ENCODE measurements at regions not wholly inside any gene's neighbourhood (a gene's known extent, or its start where the extent isn't known, plus 50 kb on each side); places are given as distances from the start of the nearest gene placed in this dataset.
"Not testable (repeated sequence)": the region's sequence is repeated elsewhere in the genome, so short reads cannot be mapped to it uniquely, and the experiment has no call there.

DNA sequence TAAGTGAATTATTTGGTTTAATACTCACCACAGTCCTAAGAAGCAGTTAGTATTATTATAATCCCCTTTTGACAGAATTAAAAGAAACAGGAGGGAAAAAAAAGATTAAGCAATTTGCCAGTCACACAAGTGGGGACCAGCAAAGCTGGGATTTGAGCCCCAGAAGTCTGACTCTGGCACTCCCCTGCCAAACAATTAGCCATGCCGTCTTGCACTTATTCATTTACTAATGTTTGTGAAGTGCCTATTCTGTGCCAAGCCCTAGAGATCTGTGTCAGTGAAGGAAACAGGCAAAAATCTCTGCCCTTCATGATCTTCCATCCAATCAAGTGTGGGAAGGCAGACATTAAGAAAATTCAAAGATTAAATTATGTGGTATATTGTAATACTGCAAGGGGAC, 126.0 kb upstream of the TOP1 start:
- H3K9me3 Mint-ChIP-seq, result no peaks in the 10 kb centered on the region
- peaks cover 1% of the 10 kb centered on the region for H3K36me3 Mint-ChIP-seq
- no peak overlapping the region for H3K4me3 Mint-ChIP-seq
- H3K27me3 Mint-ChIP-seq, result peaks cover 3% of the 10 kb centered on the region
- no peak overlapping the region for H3K27ac Mint-ChIP-seq
- no peaks in the 10 kb centered on the region for H3K4me1 Mint-ChIP-seq

DNA sequence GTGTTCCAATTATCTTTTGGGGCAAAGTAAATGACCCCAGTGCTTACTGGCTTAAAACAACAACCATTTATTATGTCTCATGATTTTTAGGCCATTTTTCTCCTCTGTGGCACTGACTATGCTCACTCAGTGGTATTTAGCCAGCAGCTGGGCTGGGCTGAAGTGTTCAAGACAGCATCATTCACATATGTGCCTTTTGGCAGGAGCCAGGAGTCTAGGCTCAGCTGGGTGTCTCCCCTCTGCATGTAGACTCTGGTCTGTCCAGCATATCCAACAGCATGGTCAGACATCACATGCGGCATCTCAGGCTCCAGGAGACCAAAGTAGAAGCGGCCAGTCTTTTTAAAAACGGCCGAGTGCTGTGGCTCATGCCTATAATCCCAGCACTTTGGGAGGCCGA, 120.3 kb upstream of the TOP1 start:
- no peak overlapping the region for H3K4me3 Mint-ChIP-seq
- H3K4me1 Mint-ChIP-seq, result no peaks in the 10 kb centered on the region
- peaks cover 1% of the 10 kb centered on the region for H3K36me3 Mint-ChIP-seq
- no peaks in the 10 kb centered on the region for H3K27me3 Mint-ChIP-seq
- H3K9me3 Mint-ChIP-seq, result no peaks in the 10 kb centered on the region
- no peak overlapping the region for H3K27ac Mint-ChIP-seq

DNA sequence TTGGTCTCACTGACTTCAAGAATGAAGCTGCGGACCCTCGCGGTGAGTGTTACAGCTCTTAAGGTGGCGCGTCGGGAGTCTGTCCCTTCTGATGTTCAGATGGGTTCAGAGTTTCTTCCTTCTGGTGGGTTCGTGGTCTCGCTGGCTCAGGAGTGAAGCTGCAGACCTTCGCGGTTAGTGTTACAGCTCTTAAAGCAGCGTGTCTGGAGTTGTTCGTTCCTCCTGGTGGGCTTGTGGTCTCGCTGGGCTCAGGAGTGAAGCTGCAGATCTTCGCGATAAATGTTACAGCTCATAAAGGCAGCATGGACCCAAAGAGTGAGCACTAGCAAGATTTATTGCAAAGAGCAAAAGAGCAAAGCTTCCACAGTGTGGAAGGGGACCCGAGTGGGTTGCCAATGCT, 119.1 kb upstream of the TOP1 start:
- not testable (repeated sequence) for H3K9me3 Mint-ChIP-seq, H3K36me3 Mint-ChIP-seq, H3K4me1 Mint-ChIP-seq, H3K4me3 Mint-ChIP-seq, H3K27me3 Mint-ChIP-seq, H3K27ac Mint-ChIP-seq

DNA sequence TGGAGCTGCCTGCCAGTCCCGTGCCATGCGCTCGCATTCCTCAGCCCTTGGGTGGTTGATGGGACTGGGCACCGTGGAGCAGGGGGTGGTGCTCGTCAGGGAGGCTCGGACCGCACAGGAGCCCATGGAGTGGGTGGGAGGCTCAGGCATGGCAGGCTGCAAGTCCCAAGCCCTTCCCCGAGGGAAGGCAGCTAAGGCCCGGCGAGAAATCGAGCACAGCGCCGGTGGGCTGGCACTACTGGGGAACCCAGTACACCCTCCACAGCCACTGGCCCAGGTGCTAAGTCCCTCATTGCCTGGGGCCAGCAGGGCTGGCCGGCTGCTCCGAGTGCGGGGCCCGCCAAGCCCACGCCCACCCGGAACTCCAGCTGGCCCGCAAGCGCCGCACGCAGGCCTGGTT, 118.2 kb upstream of the TOP1 start:
- not testable (repeated sequence) for H3K4me1 Mint-ChIP-seq, H3K27ac Mint-ChIP-seq, H3K4me3 Mint-ChIP-seq, H3K36me3 Mint-ChIP-seq, H3K27me3 Mint-ChIP-seq, H3K9me3 Mint-ChIP-seq

DNA sequence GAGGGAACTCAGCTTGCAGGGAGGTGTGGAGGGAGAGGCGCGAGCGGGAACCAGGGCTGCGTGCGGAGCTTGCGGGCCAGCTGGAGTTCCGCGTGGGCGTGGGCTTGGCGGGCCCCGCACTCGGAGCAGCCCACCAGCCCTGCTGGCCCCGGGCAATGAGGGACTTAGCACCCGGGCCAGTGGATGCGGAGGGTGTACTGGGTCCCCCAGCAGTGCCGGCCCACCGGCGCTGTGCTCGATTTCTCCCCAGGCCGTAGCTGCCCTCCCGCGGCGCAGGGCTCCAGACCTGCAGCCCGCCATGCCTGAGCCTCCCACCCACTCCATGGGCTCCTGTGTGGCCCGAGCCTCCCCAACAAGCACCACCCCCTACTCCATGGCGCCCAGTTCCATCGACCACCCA, 117.5 kb upstream of the TOP1 start:
- not testable (repeated sequence) for H3K27ac Mint-ChIP-seq, H3K27me3 Mint-ChIP-seq, H3K9me3 Mint-ChIP-seq, H3K4me3 Mint-ChIP-seq, H3K4me1 Mint-ChIP-seq, H3K36me3 Mint-ChIP-seq

DNA sequence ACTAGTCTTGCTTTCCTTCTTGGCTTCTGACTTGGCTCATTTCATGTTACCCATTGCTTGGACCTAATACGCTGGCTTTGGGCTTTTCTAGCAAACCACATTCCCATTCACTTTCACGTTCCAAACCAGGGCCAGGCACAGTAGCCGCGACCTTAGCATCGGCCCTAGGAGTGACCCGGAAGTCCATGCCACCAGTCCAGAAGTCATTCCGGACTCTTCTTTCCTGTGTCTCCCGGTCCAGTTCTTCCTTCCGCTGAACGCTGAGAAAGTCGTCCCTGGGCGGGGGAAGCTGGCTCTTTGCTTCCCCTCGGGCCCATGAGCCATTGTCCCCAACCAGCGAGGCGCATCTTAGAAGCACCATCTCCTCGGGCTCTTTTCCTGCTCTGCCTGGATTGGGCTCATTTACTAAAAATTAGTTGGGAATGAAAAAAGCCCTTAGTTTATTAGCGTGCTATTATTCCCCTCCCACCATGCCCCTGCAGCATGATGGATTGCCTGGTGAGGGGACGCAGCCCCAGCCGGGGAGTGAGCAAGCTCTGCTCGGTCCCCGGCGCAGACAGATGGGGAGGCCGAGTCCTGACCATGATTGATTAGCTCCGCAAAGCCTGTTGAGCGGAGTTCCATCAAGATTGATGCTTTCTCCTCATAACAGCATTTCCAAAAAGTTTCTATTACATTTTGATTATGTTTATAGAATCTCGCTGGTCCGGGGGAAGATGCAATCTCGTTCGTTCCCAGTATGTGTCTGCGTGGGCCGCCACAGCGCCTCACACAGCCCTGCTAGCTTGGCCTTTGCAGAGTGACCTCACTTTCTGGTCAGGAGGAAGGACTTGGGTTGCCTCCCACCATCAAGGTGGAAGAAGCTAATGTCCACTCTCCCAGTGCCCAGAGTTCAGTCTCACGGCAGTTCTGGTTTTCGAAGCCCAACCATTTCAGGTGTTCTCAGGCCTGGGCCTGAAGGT, 115.1 kb upstream of the TOP1 start:
- no peaks in the 10 kb centered on the region for H3K4me1 Mint-ChIP-seq
- H3K27ac Mint-ChIP-seq, result no peak overlapping the region
- H3K4me3 Mint-ChIP-seq, result no peak overlapping the region
- H3K36me3 Mint-ChIP-seq, result no peaks in the 10 kb centered on the region
- H3K27me3 Mint-ChIP-seq, result peaks cover 6% of the 10 kb centered on the region
- no peaks in the 10 kb centered on the region for H3K9me3 Mint-ChIP-seq

DNA sequence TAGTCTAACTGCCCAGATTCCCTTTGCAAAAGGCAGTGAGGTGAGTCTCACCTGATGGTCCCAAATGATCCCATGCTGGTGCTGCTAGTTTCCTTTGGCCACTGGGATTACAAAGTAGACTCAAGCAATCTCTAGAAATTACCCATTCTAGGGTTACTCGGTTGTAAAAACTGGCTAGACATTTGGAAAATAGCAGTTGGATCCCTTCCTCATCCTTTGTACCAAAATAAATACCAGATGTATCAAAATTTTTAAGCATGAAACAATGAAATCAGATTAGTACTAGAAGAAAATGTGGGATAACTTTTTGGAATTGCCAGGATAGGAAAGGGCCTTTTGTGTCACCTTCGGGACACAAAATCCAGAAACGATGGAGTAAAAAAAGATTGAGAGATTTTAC, 112.9 kb upstream of the TOP1 start:
- Mint-ChIP-seq H3K27ac (no peak overlapping the region), H3K27me3 (peaks cover 6% of the 10 kb centered on the region), H3K4me1 (no peaks in the 10 kb centered on the region), H3K36me3 (no peaks in the 10 kb centered on the region), H3K4me3 (no peak overlapping the region), H3K9me3 (no peaks in the 10 kb centered on the region)

DNA sequence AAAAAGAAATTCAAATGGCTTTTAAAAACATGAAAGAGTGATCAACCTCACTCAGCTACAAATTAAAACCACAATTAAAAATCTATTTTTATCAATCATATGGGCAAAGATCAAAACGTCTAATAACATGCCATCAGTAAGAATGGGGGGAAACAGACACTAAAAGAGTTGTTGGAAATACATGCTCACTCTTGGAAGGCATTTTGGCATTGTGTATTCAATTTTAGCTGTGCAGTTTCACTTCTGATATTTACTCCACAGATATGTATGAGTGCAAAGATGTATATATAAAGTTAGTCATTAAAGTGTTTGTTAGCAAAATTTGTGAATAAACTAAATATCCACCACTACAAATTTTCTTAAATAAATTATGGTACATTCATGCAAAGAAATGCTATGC, 112.3 kb upstream of the TOP1 start:
- H3K4me1 Mint-ChIP-seq, result no peaks in the 10 kb centered on the region
- H3K4me3 Mint-ChIP-seq, result no peak overlapping the region
- H3K36me3 Mint-ChIP-seq, result no peaks in the 10 kb centered on the region
- H3K27ac Mint-ChIP-seq, result no peak overlapping the region
- no peaks in the 10 kb centered on the region for H3K9me3 Mint-ChIP-seq
- peaks cover 6% of the 10 kb centered on the region for H3K27me3 Mint-ChIP-seq

DNA sequence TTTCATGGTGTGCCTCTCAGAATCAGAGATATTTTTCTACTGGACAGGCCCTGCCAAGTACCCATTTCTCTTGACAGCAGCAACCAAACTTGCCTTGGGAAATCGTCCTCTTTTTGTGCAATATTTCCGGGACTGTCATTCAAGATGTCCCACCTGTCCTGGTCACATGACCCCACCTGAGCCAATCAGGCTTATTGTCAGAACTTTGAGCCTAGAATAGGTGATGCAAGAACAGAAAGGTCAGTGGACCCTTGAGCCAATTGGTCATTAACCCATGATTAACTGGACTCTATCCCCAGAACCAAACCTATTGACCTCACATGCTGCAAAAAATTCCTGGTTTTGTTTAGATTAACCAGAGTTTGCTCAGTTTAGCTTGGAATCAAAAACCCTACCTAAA, 108.3 kb upstream of the TOP1 start:
- Mint-ChIP-seq H3K36me3 (no peaks in the 10 kb centered on the region), H3K27ac (no peak overlapping the region), H3K4me3 (no peak overlapping the region), H3K4me1 (no peaks in the 10 kb centered on the region), H3K27me3 (peaks cover 9% of the 10 kb centered on the region), H3K9me3 (no peaks in the 10 kb centered on the region)

DNA sequence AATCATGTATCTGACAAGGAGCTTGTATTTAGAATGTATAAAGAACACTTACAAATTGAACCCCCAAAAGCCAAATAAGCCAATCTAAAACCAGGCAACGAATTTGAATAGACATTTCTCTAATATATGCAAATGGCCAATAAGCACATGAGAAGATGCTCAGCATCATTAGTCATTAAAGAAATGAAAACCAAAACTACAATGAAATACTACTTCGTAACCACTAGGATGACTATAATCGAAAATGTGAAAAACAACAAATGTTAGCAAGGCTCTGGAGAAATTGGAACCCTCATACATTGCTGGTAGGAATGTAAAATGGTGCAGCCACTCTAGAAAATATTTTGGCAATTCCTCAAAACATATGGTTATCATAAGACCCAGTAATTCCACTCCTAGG, 105.8 kb upstream of the TOP1 start:
- Mint-ChIP-seq H3K9me3 (no peaks in the 10 kb centered on the region), H3K4me1 (no peaks in the 10 kb centered on the region), H3K4me3 (no peak overlapping the region), H3K27me3 (peaks cover 4% of the 10 kb centered on the region), H3K27ac (no peak overlapping the region), H3K36me3 (no peaks in the 10 kb centered on the region)

DNA sequence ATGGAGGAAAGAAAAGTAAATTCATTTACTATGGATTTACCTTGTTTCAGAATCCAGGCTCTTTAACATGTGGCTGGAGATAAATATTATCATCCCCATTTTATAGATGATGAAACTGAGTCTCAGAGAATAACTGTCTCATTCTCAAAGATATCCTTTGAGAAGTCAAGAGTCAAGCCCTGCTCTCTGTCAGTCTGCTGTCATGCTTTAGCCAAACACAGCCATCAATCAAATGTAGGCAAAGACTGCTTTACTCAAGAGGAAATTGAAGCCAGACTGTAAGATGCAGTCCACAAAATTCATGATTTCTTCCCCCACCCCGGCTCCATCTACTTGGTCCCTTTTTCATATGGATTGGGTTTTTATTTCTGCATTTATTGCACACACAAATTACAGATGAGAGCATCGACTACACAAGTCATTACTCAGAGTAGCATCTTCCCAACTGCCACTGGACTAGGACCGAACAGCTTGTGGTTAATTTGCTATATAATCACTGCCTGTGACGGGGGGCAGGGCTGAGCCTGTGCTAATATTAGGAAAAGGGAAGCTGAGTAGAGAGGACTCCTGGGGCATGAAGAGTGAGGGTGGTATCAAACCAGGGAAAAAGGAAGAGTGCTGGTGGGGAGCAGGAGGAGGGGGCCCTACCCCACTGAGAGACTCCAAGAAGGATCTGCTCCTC, 102.7 kb upstream of the TOP1 start:
- Mint-ChIP-seq H3K27ac (no peak overlapping the region), H3K4me1 (no peaks in the 10 kb centered on the region), H3K4me3 (no peak overlapping the region), H3K27me3 (peaks cover 4% of the 10 kb centered on the region), H3K9me3 (no peaks in the 10 kb centered on the region), H3K36me3 (no peaks in the 10 kb centered on the region)

DNA sequence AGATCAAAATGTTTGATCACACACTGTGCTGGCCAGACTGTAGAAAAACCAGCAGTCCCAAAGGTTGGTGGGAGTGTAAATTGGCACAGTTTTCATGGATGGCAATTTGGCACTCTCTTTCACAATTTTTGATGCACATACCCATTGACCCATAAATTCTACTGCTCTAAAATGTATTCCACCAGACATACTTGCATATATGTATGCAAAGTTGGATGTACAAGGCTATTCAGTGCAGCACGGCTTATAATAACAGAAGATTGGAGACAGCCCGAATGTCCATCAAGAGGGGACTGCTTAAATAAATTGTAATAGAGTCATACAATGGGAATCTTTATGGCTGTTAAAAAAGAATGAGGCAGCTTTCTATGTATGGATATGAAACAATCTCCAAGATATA, 101.7 kb upstream of the TOP1 start:
- H3K9me3 Mint-ChIP-seq, result no peaks in the 10 kb centered on the region
- no peaks in the 10 kb centered on the region for H3K27me3 Mint-ChIP-seq
- H3K4me1 Mint-ChIP-seq, result no peaks in the 10 kb centered on the region
- H3K27ac Mint-ChIP-seq, result no peak overlapping the region
- H3K4me3 Mint-ChIP-seq, result no peak overlapping the region
- no peaks in the 10 kb centered on the region for H3K36me3 Mint-ChIP-seq

DNA sequence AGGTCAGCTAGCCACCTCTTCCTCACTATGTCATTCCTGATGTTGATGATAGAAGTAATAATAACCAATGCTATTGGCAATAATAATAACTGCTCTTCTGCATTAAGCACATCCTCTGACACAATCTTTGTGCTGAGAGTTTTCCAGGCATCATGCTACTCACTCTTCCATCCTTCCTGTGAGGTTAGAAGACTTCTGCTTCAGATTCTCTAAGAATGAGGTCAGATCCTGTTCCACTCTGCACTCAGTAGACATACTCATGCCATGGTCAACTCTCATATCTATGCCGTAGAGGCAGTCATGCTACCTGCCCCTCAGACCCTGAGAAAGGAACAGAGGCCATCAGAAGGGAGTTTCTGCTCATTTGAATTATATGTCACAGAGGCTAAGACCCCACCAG, 98.1 kb upstream of the TOP1 start:
- Mint-ChIP-seq H3K27ac (no peak overlapping the region), H3K9me3 (peaks cover 6% of the 10 kb centered on the region), H3K36me3 (peaks cover 3% of the 10 kb centered on the region), H3K27me3 (peaks cover 3% of the 10 kb centered on the region), H3K4me3 (no peak overlapping the region), H3K4me1 (no peaks in the 10 kb centered on the region)

DNA sequence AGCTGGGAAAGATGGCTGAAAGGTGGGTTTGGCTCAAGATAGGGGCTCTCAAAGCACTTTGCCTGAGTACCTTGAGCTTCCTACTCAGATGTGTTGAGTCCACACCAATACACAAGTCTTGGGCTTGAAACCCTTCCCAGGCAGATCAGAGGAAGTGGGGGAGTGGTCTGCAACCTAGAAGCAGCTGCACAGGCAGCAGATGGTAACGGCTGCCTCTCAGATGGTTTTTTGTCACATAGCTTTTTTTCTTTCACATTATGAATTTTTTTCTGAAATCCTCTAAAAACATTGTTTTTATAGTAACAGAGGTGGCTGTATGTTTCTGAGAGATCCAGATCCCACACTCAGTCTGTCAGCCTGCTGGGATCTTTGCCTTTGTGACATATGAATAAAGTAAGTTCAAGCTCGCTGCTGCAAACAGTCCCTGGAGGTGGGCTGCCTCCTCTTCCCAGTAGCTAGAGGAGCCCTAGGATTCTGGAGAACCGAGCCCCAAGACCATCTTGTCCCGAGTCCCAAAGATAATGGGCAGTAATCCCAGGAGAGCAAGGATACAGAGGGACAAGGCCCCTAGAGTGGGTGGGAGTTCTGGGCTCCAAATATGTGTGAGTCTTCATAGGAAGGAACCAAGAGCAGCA, 97.1 kb upstream of the TOP1 start:
- Mint-ChIP-seq H3K36me3 (peaks cover 3% of the 10 kb centered on the region), H3K9me3 (peaks cover 6% of the 10 kb centered on the region), H3K4me1 (no peaks in the 10 kb centered on the region), H3K27ac (no peak overlapping the region), H3K27me3 (peaks cover 3% of the 10 kb centered on the region), H3K4me3 (no peak overlapping the region)

DNA sequence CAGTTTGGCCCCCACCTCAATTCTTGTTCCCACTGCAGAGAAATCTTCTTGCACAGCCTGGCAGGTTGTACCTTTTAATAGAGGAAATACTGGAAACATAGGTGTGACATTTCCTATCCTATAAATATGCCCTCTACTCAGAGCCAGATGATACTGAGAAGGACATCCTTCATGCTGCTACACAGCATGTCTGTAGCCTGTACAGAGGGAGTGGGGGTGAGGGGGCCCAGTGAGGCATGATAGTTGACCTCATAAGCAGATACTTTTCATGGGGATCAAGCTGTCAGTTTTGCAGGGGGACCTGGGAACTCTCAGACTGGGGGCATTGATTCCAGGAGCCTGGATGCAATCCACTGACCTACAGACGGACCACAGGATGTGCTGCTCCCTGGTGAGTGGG, 96.2 kb upstream of the TOP1 start:
- H3K4me1 Mint-ChIP-seq, result no peaks in the 10 kb centered on the region
- peaks cover 3% of the 10 kb centered on the region for H3K27me3 Mint-ChIP-seq

DNA sequence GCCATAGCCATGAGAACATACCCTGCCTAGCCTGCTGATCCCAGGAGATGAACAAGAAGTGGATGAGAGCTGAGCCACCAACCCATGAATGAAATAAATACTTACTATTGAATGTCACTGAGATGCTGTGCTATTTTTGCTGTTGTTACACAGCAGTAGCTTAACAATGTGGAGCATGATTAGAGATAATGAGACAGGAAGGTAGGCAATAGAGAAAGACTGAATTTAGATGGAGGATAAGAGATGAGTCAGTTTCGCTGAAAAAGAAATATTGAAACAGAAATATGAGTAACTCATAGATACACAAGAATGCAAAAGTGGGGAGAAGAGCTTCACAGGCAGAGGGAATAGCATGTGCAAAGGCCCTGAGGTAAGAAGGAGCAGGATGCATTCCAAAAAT, 94.9 kb upstream of the TOP1 start:
- Mint-ChIP-seq H3K27ac (no peak overlapping the region), H3K9me3 (peaks cover 6% of the 10 kb centered on the region), H3K36me3 (peaks cover 3% of the 10 kb centered on the region), H3K4me1 (no peaks in the 10 kb centered on the region), H3K4me3 (no peak overlapping the region), H3K27me3 (peaks cover 3% of the 10 kb centered on the region)

More for the DNA sequence above, 96.2 kb upstream of the TOP1 start:
- peaks cover 3% of the 10 kb centered on the region for H3K36me3 Mint-ChIP-seq
- H3K9me3 Mint-ChIP-seq, result peaks cover 6% of the 10 kb centered on the region
- no peak overlapping the region for H3K4me3 Mint-ChIP-seq
- H3K27ac Mint-ChIP-seq, result no peak overlapping the region
